Ovary (tissue), 7 donors: ENCODE measurements at regions not wholly inside any gene's neighbourhood (a gene's known extent, or its start where the extent isn't known, plus 50 kb on each side); places are given as distances from the start of the nearest gene placed in this dataset.

Experiments
- DNase-seq, 5 donors: peaks; one replicate each; pipeline ENCODE4 v3.0.0-alpha.2; 2019 to 2020
- H3K27ac ChIP-seq, 2 donors: fragments of 200-600 bp; one replicate each; pipeline versions ENCODE4 v1.5.1 to v1.8.0; 2019 to 2022
- H3K27me3 ChIP-seq: fragments of 200-600 bp; one replicate; pipeline ENCODE4 v1.8.0; 2022
- H3K36me3 ChIP-seq: fragments of 200-600 bp; sonication (generic); one replicate; pipeline ENCODE4 v1.5.1; 2019
- H3K4me1 ChIP-seq: one replicate; pipeline ENCODE4 v1.8.1; 2013; ENCODE audit warnings: mild to moderate bottlenecking, moderate library complexity; ENCODE audit not compliant: insufficient read depth
- H3K4me3 ChIP-seq: fragments of 200-600 bp; sonication (generic); one replicate; pipeline ENCODE4 v1.5.1; 2017
- H3K9me3 ChIP-seq, 2 donors: fragments of 200-600 bp in 1 of 2; sonication (generic) in 1 of 2; one replicate each; pipeline versions ENCODE4 v1.5.1 to v1.8.1; 2013 to 2019; ENCODE audit warnings: mild to moderate bottlenecking in 1 of 2, moderate library complexity in 1 of 2
- EP300 ChIP-seq: sonication (generic); formaldehyde crosslinking; IDR thresholded peaks from one replicate; pipeline ENCODE4 v1.6.1; 2017; ENCODE audit warnings: antibody characterized with exemption
- POLR2A ChIP-seq: fragments of 450-650 bp; IDR thresholded peaks from one replicate; pipeline ENCODE4 v1.6.1; 2017; ENCODE audit warnings: antibody characterized with exemption, mild to moderate bottlenecking, moderate library complexity
- WGBS, 3 donors: extraction: QIAGEN DNeasy Blood & Tissue Kit in 1 of 3; methylation state at CpG; one replicate each; pipeline versions ENCODE4 v1.1.5 to v1.1.7; 2013 to 2017; 5-methylcytosine and 5-hydroxymethylcytosine counted together
- intact Hi-C, 4 donors: fragments of 100-400 bp; cut with DNase I; formaldehyde crosslinking; loops; one replicate each; pipeline versions ENCODE4 v1.11.0 to v1.15.1; 2022 to 2023
- TF ChIP-seq, protein P1 (sequence below), 3 donors: fragments of 450-650 bp in 2 of 3; fragments of 200-600 bp in 1 of 3; IDR thresholded peaks; one replicate each; pipeline versions ENCODE4 v1.5.1 to v1.8.0; 2016 to 2022; ENCODE audit warnings: antibody characterized with exemption in 3 of 3, mild to moderate bottlenecking in 1 of 3
- donor health status: DM: no; HTN: no; CAD: no; lungs with moderate emphysema.
- donor health status: DM: no; HTN: no; CAD: no.
- donor health status: Bipolar disorder and iron deficiency.
- donor health status: DM: no; HTN: no; CAD: no.
- donor health status: DM: yes; HTN: yes; CAD: no.

DNA sequence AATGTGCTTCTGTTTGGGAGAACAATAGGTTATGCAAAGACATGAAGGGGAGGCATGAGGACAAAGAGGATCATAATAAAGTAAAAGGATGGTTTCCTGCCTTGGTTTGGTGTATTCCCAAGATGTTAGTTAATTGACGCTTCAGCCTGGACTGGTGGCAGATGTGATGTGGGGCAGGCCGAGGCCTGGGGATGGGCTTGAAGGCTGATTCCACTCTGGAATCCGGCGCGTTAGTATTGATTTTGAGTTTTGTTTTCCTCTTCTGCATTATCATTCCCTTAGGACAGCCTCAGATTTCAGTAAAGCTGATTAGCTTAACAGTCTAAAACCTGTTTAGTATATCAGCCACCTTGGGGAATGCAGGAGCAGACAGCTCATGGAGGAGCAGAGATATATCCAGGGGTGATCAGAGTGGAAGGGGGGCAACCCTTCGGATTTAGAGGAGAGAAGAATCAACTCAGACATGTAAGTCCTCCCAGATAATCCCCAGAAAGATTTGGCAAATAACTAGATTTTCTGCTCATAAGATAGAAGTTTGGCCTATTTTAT lies 159.8 kb upstream of the MTPN start:
- Histone ChIP-seq H3K27me3 (no peaks in the 10 kb centered on the region), H3K9me3 (no peaks in the 10 kb centered on the region), H3K27ac (no peak overlapping the region), H3K36me3 (no peaks in the 10 kb centered on the region), H3K4me1 (no peaks in the 10 kb centered on the region), H3K4me3 (no peak overlapping the region)
- 93 to 97% (median 93%) methylated on average over 6 of the region's 6 CpGs for WGBS, 3 donors
- TF ChIP-seq POLR2A (no peak), EP300 (no peak)
- TF ChIP-seq, protein P1, sequence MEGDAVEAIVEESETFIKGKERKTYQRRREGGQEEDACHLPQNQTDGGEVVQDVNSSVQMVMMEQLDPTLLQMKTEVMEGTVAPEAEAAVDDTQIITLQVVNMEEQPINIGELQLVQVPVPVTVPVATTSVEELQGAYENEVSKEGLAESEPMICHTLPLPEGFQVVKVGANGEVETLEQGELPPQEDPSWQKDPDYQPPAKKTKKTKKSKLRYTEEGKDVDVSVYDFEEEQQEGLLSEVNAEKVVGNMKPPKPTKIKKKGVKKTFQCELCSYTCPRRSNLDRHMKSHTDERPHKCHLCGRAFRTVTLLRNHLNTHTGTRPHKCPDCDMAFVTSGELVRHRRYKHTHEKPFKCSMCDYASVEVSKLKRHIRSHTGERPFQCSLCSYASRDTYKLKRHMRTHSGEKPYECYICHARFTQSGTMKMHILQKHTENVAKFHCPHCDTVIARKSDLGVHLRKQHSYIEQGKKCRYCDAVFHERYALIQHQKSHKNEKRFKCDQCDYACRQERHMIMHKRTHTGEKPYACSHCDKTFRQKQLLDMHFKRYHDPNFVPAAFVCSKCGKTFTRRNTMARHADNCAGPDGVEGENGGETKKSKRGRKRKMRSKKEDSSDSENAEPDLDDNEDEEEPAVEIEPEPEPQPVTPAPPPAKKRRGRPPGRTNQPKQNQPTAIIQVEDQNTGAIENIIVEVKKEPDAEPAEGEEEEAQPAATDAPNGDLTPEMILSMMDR (IDR thresholded peaks at IDR 0.05) = no peak
- intact Hi-C loops = no loop called here
- no peak for DNase-seq

DNA sequence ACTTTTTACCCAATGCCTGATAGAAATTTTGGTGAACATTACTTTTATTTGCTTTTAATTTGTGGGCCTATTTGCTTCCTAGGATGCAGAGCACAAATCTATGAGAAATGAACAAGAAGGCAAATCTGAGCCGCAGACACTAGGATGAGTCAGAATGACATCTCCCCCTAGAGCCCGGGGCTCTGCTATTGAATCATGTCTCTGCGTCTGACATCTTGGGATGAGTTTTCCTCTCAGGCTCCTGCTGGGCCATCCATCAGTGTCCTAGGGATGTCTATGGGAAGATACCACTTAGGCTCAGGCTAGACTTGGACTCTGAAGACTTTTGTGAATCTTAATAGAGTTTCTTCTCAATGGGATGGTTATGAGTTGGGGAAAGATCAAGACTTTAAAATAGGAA lies 157.3 kb upstream of the MTPN start:
- no peak overlapping the region for H3K4me3 ChIP-seq
- no peak overlapping the region for H3K27ac ChIP-seq
- intact Hi-C loops = no loop called here
- H3K9me3 ChIP-seq = no peaks in the 10 kb centered on the region
- TF ChIP-seq, protein P1 (IDR thresholded peaks at IDR 0.05) = no peak
- no peak for TF ChIP-seq EP300
- TF ChIP-seq POLR2A = no peak
- WGBS, 3 donors = 75 to 80% (median 77%) methylated on average over 3 of the region's 3 CpGs
- no peaks in the 10 kb centered on the region for H3K36me3 ChIP-seq
- H3K4me1 ChIP-seq = no peaks in the 10 kb centered on the region
- no peak for DNase-seq
- no peaks in the 10 kb centered on the region for H3K27me3 ChIP-seq

DNA sequence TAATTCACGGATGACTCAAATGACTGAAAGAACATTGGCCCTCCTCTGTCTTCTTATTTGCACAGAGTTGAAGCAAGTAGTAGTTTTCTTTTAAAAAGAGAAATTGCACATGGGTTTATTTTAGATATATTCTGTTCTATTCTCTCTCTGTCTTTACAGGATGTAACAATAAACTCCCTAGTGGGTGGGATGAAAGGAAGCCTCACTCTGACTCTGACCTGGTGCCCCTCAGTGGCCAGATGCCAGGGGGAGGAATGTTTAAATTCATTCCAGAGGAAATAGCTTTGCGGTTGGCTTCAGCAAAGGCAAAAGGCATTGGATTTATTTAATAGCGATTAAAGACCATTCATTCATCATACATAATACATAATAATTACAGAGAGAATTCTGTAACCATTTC lies 156.4 kb upstream of the MTPN start:
- TF ChIP-seq, protein P1 (IDR thresholded peaks at IDR 0.05) = no peak
- Histone ChIP-seq H3K4me3 (no peak overlapping the region), H3K9me3 (no peaks in the 10 kb centered on the region), H3K36me3 (no peaks in the 10 kb centered on the region), H3K4me1 (no peaks in the 10 kb centered on the region), H3K27me3 (no peaks in the 10 kb centered on the region), H3K27ac (no peak overlapping the region)
- DNase-seq = peak in 1 of 5 donors; percentile 50
- 8 to 15% (median 11%) methylated on average over 3 of the region's 3 CpGs for WGBS, 3 donors
- intact Hi-C loops = no loop called here

DNA sequence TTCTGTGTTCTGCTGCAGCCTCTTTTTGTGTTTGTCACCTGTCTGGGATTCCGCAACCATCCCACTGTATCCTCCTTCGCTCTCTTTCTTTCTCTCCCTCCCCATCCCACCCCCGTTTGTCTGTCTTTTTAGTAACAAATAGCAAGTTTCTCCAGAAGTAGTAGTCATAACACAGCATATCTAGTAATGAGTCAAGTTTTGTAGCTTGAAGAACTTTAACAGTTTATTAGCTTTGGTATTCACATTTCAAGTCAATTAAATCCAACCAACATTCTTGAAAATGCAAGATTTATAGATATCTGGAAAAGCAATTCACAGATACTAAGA lies 154.1 kb upstream of the MTPN start:
- Histone ChIP-seq H3K27ac (no peak overlapping the region), H3K4me1 (no peaks in the 10 kb centered on the region), H3K4me3 (no peak overlapping the region), H3K9me3 (no peaks in the 10 kb centered on the region), H3K27me3 (no peaks in the 10 kb centered on the region), H3K36me3 (no peaks in the 10 kb centered on the region)
- DNase-seq = no peak
- intact Hi-C loops = no loop called here
- 43 to 66% (median 49%) methylated on average over 3 of the region's 3 CpGs for WGBS, 3 donors
- TF ChIP-seq EP300 = no peak
- TF ChIP-seq, protein P1 (IDR thresholded peaks at IDR 0.05) = no peak
- TF ChIP-seq POLR2A = no peak
